Colonic mucosa (tissue), 4 donors: ENCODE measurements at regions not wholly inside any gene's neighbourhood (a gene's known extent, or its start where the extent isn't known, plus 50 kb on each side); places are given as distances from the start of the nearest gene placed in this dataset.

Experiments used
- DNase-seq: peaks from one replicate; pipeline ENCODE4 v3.0.0-alpha.2; 2020
- H3K27ac ChIP-seq: fragments of 200-600 bp; one replicate; pipeline ENCODE4 v1.8.0; 2021
- H3K27me3 ChIP-seq: fragments of 200-600 bp; one replicate; pipeline ENCODE4 v1.8.0; 2021
- H3K36me3 ChIP-seq: fragments of 200-600 bp; one replicate; pipeline ENCODE4 v1.8.0; 2021
- H3K4me1 ChIP-seq: fragments of 200-600 bp; one replicate; pipeline ENCODE4 v1.8.0; 2021; ENCODE audit warnings: mild to moderate bottlenecking
- H3K4me3 ChIP-seq: fragments of 200-600 bp; one replicate; pipeline ENCODE4 v1.8.0; 2021
- H3K9ac ChIP-seq, 2 donors: one replicate each; pipeline ENCODE4 v1.7.0; 2013; ENCODE audit warnings: control low read depth in 2 of 2, low read depth in 2 of 2, low read length in 2 of 2
- H3K9me3 ChIP-seq: fragments of 200-600 bp; one replicate; pipeline ENCODE4 v1.8.0; 2021
- CTCF ChIP-seq: fragments of 200-600 bp; IDR thresholded peaks from one replicate; pipeline ENCODE4 v1.8.0; 2022; ENCODE audit warnings: antibody characterized with exemption, mild to moderate bottlenecking
- intact Hi-C: fragments of 100-400 bp; cut with DNase I; formaldehyde crosslinking; loops from one replicate; pipeline ENCODE4 v1.14.1; 2022
- donor health status: healthy.
- donor health status: DM: no; HTN: no; CAD: no.
- donor health status: DM: no; HTN: no; CAD: no.

DNA sequence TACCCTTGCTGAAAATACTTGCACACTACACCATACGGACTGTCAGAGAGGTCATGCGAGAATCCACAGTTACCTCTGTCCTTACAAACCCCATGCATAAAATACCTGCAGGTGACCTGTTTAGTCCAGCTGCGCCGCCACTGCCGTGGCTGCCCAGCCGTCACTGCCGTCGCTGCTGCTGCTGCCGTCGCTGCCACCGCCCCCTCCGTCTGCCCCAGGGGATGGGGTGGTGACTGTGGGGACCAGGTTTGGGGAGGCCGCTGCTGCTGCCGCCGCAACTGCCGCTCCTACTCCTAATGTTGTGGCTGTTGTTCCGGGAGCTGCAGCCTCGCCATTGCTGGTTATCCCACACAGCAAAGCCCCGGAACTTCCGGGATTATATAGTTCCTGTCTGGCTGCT lies 141.8 kb upstream of the ZCCHC13 start:
- no peaks in the 10 kb centered on the region for H3K4me1 ChIP-seq
- H3K9me3 ChIP-seq, result no peaks in the 10 kb centered on the region
- no peak for TF ChIP-seq CTCF
- DNase-seq, result no peak
- H3K4me3 ChIP-seq, result no peak overlapping the region
- no peaks in the 10 kb centered on the region for H3K36me3 ChIP-seq
- intact Hi-C loops, result no loop called here
- H3K27me3 ChIP-seq, result no peaks in the 10 kb centered on the region
- H3K9ac ChIP-seq, result no peak overlapping the region
- H3K27ac ChIP-seq, result no peak overlapping the region

- H3K27ac ChIP-seq, result no peak overlapping the region
- no peaks in the 10 kb centered on the region for H3K27me3 ChIP-seq
- H3K36me3 ChIP-seq, result no peaks in the 10 kb centered on the region
- H3K9me3 ChIP-seq, result no peaks in the 10 kb centered on the region
- no peak overlapping the region for H3K9ac ChIP-seq
- no peaks in the 10 kb centered on the region for H3K4me1 ChIP-seq
- TF ChIP-seq CTCF, result no peak
- no peak for DNase-seq
- intact Hi-C loops, result no loop called here
- no peak overlapping the region for H3K4me3 ChIP-seq
Measured at GRCh38 chrX:74160816-74161215, 143.2 kb upstream of the ZCCHC13 start.

DNA sequence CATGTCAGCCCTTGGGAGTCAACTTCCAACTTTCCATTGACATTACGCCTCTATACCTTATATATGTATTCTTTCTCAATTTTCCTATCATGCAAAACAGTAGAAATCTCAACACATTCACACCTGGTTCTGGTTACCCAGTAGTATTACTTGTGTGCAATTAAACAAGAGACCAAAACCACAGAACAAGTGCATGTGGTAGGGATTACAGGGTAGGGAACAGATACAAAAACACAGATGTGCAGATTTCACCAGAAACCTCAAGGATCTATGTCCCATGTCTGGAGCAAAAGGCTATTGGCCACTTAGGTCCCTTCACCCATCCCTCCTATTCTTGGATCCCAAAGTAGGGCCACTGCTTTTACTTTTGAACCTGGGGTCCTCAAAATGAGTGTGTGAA lies 143.6 kb upstream of the ZCCHC13 start:
- H3K9ac ChIP-seq, result no peak overlapping the region
- H3K4me1 ChIP-seq, result no peaks in the 10 kb centered on the region
- H3K27me3 ChIP-seq, result no peaks in the 10 kb centered on the region
- no peak for TF ChIP-seq CTCF
- H3K27ac ChIP-seq, result no peak overlapping the region
- intact Hi-C loops, result no loop called here
- no peaks in the 10 kb centered on the region for H3K9me3 ChIP-seq
- H3K4me3 ChIP-seq, result no peak overlapping the region
- H3K36me3 ChIP-seq, result no peaks in the 10 kb centered on the region
- no peak for DNase-seq

GRCh38 chrX:74147439-74147838 lies 156.5 kb upstream of the ZCCHC13 start:
- H3K36me3 ChIP-seq, result no peaks in the 10 kb centered on the region
- H3K4me1 ChIP-seq, result no peaks in the 10 kb centered on the region
- no peak for DNase-seq
- H3K27me3 ChIP-seq, result no peaks in the 10 kb centered on the region
- TF ChIP-seq CTCF, result no peak
- H3K27ac ChIP-seq, result no peak overlapping the region
- H3K4me3 ChIP-seq, result no peak overlapping the region
- no peak overlapping the region for H3K9ac ChIP-seq
- H3K9me3 ChIP-seq, result no peaks in the 10 kb centered on the region
- intact Hi-C loops, result no loop called here

DNA sequence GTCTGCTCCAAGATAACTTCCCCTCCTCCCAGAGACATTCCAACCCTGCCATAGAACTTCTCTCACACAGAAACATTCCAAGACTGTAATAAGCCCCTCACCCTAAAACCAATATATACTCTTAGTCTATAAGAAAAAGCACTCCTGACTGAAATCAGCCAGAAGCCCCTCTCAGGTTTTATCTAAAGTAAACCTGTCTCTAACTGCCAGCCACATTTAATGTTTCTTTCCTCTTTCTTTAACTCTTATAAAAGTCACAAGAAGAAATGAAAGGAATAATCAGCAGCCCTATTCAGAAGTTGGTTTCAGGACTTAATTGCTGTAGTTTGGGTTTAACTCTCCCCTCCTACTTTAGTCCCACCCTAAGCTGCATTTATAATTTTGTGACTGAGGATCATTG lies 165.0 kb upstream of the ZCCHC13 start:
- Histone ChIP-seq H3K27me3 (no peaks in the 10 kb centered on the region), H3K4me1 (no peaks in the 10 kb centered on the region), H3K9me3 (no peaks in the 10 kb centered on the region), H3K36me3 (no peaks in the 10 kb centered on the region), H3K4me3 (no peak overlapping the region), H3K9ac (no peak overlapping the region), H3K27ac (no peak overlapping the region)
- intact Hi-C loops, result loop anchor here (10.0 kb wide), 1 partner anchor 206 kb away; no protein-coding TSS in a partner anchor
- TF ChIP-seq CTCF, result no peak
- DNase-seq, result no peak
